ENCODE measurements at regions not wholly inside any gene's neighbourhood (a gene's known extent, or its start where the extent isn't known, plus 50 kb on each side); places are given as distances from the start of the nearest gene placed in this dataset.

DNA sequence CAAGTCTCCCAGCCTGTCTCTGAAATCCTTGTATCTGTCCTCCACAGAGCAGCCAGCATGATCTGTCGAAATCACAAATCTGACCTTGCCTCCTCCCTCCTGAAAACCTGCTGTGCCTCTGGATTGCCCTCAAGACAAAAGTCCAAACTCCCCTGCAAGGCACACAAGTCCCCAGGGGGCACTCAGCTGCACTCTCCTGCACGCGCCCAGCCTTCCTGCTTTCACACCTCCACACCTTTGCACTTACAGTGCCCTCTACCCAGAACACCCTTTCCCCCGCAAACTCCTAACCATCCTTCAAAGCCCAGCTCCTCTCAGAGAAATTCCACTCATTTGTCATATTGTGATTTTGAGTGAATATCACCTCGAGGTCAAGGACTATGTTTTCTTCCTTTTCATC is 83.4 kb upstream of the TOP1 start:
- Histone ChIP-seq H3K4me1 (ENCODE audit: control insufficient read depth in 4 of 4, insufficient read depth in 4 of 4, low read length in 3 of 4) (peaks cover 0 to 4% (median 0%) of the 10 kb centered on the region in 4 donors), H3K4me3 (ENCODE audit: low read depth in 1 of 3, low read length in 3 of 3) (no peak overlapping the region), H3K36me3 (ENCODE audit: control insufficient read depth in 4 of 4, insufficient read depth in 3 of 4, low read depth in 1 of 4, low read length in 3 of 4) (no peaks in the 10 kb centered on the region), H3K9me3 (ENCODE audit: control insufficient read depth in 4 of 4, low read length in 3 of 4) (no peaks in the 10 kb centered on the region), H3K27ac (ENCODE audit: low read depth in 1 of 2, low read length in 2 of 2) (no peak overlapping the region), H3K27me3 (ENCODE audit: control insufficient read depth in 4 of 4, insufficient read depth in 4 of 4, low read length in 3 of 4) (no peaks in the 10 kb centered on the region), H3K9ac (ENCODE audit: low read depth in 1 of 2, low read length in 2 of 2) (no peak overlapping the region)
- TF ChIP-seq HNF4A (conservative IDR thresholded peaks at IDR 0.05): peak; percentile 37 to 39
- TF ChIP-seq NR2F2 (IDR thresholded peaks at IDR 0.05): no peak
- no peak for TF ChIP-seq REST (IDR thresholded peaks at IDR 0.05)
- no peak for TF ChIP-seq HNF4G (IDR thresholded peaks at IDR 0.05)
- no peak for TF ChIP-seq JUND (IDR thresholded peaks at IDR 0.05)
- TF ChIP-seq SP1 (IDR thresholded peaks at IDR 0.05): no peak
- no peak for TF ChIP-seq FOXA2 (IDR thresholded peaks at IDR 0.05)
- TF ChIP-seq, protein P1, sequence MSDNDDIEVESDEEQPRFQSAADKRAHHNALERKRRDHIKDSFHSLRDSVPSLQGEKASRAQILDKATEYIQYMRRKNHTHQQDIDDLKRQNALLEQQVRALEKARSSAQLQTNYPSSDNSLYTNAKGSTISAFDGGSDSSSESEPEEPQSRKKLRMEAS (IDR thresholded peaks at IDR 0.05): no peak
- TF ChIP-seq EGR1 (IDR thresholded peaks at IDR 0.05; ENCODE audit: low read depth in 2 of 2): no peak
- WGBS: 54% methylated on average over 5 of the region's 5 CpGs
- no peak for DNase-seq (ENCODE audit: low spot score)

DNA sequence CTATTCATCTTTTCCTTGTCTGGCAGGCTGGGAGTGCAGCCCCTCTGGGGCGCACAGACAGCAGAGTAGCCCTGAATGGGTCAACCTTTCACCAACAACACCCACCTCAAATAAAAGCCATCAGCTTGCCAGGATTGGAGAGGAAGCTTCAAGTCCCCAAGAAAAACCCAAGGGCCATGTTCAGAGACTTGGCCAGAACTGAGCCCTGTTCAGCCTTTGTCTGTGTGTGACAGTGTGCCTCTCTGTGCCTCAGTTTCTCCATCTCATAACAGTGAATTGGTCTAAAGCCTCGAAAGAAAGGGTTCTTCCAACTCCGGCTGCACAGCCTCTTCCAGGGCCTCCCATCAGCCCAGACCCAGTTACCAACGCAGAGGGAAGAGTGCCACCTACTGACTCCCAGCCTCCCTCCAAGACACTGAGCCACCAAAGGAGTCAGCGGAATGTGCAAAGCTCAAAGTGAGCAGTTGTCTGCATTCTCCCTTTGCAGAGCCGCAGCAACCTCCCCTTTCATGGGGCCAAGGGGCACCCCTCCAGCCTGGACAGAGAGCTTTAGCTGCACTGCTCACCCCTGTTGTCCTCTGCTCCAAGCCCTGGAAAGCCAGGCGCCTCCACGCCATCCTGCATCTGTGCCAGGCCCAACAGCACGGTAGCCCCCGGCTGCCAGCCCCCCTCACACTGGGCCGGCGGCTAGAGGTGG is 82.7 kb upstream of the TOP1 start:
- peak; percentile 46 for DNase-seq (ENCODE audit: low spot score)
- WGBS: 56% methylated on average over 12 of the region's 12 CpGs
- no peaks in the 10 kb centered on the region for H3K36me3 ChIP-seq (ENCODE audit: control insufficient read depth in 4 of 4, insufficient read depth in 3 of 4, low read depth in 1 of 4, low read length in 3 of 4)

More for the DNA sequence above, 82.7 kb upstream of the TOP1 start:
- no peak overlapping the region for H3K4me3 ChIP-seq (ENCODE audit: low read depth in 1 of 3, low read length in 3 of 3)
- no peaks in the 10 kb centered on the region for H3K9me3 ChIP-seq (ENCODE audit: control insufficient read depth in 4 of 4, low read length in 3 of 4)
- H3K27me3 ChIP-seq (ENCODE audit: control insufficient read depth in 4 of 4, insufficient read depth in 4 of 4, low read length in 3 of 4): no peaks in the 10 kb centered on the region
- no peak overlapping the region for H3K9ac ChIP-seq (ENCODE audit: low read depth in 1 of 2, low read length in 2 of 2)
- peaks cover 0 to 4% (median 0%) of the 10 kb centered on the region in 4 donors for H3K4me1 ChIP-seq (ENCODE audit: control insufficient read depth in 4 of 4, insufficient read depth in 4 of 4, low read length in 3 of 4)
- no peak overlapping the region for H3K27ac ChIP-seq (ENCODE audit: low read depth in 1 of 2, low read length in 2 of 2)
- no peak for TF ChIP-seq REST (IDR thresholded peaks at IDR 0.05)
- TF ChIP-seq NR2F2 (IDR thresholded peaks at IDR 0.05): no peak
- no peak for TF ChIP-seq GABPA (IDR thresholded peaks at IDR 0.05 in 1 of 2, conservative IDR thresholded peaks at IDR 0.05 in 1 of 2)
- no peak for TF ChIP-seq YY1 (IDR thresholded peaks at IDR 0.05)
- TF ChIP-seq CTCF (IDR thresholded peaks at IDR 0.05; ENCODE audit: low read depth, low read length, missing input control): peak; percentile 53
- peak; percentile 84 to 87 for TF ChIP-seq RAD21 (IDR thresholded peaks at IDR 0.05)
- no peak for TF ChIP-seq ATF3 (IDR thresholded peaks at IDR 0.05)
- TF ChIP-seq SP1 (IDR thresholded peaks at IDR 0.05): no peak
- no peak for TF ChIP-seq EGR1 (IDR thresholded peaks at IDR 0.05; ENCODE audit: low read depth in 2 of 2)
- peak in 1 of 2 donors; percentile 12 for TF ChIP-seq HNF4A (conservative IDR thresholded peaks at IDR 0.05)
